Neutrophil (primary cell): ENCODE measurements at regions not wholly inside any gene's neighbourhood (a gene's known extent, or its start where the extent isn't known, plus 50 kb on each side); places are given as distances from the start of the nearest gene placed in this dataset.

ENCODE experiments used
- H3K27ac ChIP-seq: fragments of 200-600 bp; sonication (generic); 2 replicates; pipeline ENCODE4 v1.5.1; 2016; ENCODE audit warnings: mild to moderate bottlenecking, moderate library complexity
- H3K27me3 ChIP-seq: fragments of 200-600 bp; sonication (generic); 2 replicates; pipeline ENCODE4 v1.6.0; 2016; ENCODE audit warnings: mild to moderate bottlenecking
- H3K36me3 ChIP-seq: fragments of 200-600 bp; sonication (generic); 2 replicates; pipeline ENCODE4 v1.5.1; 2017
- H3K4me1 ChIP-seq, 2 experiments: fragments of 200-600 bp in 1 of 2; sonication (generic) in 1 of 2; 1 replicate in 1 of 2; 2 replicates in 1 of 2; pipeline versions ENCODE4 v1.5.1 to v1.6.1; 2013 to 2016; ENCODE audit warnings: low read depth in 1 of 2, low read length in 1 of 2, mild to moderate bottlenecking in 1 of 2, moderate library complexity in 1 of 2; ENCODE audit not compliant: control insufficient read depth in 1 of 2, insufficient read depth in 1 of 2
- H3K4me3 ChIP-seq, 2 experiments: fragments of 200-600 bp in 1 of 2; sonication (generic) in 1 of 2; 1 replicate in 1 of 2; 2 replicates in 1 of 2; pipeline ENCODE4 v1.5.1; 2013 to 2016; ENCODE audit warnings: low read depth in 1 of 2, low read length in 1 of 2, mild to moderate bottlenecking in 1 of 2, moderate library complexity in 1 of 2
- H3K9me3 ChIP-seq: fragments of 200-600 bp; sonication (generic); 2 replicates; pipeline ENCODE4 v1.5.1; 2016
- CTCF ChIP-seq: fragments of 200-600 bp; sonication (generic); IDR thresholded peaks from 2 replicates; pipeline ENCODE4 v1.5.1; 2016; ENCODE audit warnings: antibody characterized with exemption

DNA sequence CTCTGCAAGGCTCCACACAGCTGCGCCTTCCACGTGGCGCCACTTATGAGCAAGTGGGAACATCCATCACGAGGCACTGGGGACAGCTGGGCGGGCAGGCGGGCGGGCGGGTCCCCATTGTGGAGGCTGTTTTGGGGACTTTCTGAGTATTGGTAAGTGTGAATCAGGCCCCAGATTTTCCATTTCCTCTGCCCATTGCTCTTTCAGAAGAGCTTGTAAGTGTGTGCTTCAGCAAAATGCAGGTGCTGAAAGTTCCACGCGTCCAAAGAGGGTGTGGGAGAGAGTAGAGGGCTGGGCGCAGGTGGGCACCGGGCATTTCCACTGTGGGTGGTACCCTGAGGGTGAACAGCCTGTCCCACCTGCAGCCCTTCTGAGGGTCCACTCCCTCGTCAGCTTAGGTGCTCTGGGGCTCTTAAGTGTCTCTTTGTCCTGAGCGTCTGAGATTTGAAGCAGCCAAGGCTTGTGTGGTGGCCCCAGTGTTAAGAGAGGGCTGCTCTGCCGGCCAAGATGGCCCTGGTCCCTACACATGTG, 177.1 kb downstream of the RPLP1 start:
- peaks cover 42 to 44% of the 10 kb centered on the region in 2 experiments for H3K4me1 ChIP-seq
- H3K27ac ChIP-seq: no peak overlapping the region
- H3K36me3 ChIP-seq: no peaks in the 10 kb centered on the region
- H3K4me3 ChIP-seq: no peak overlapping the region
- no peak for TF ChIP-seq CTCF
- H3K9me3 ChIP-seq: no peaks in the 10 kb centered on the region
- H3K27me3 ChIP-seq: no peaks in the 10 kb centered on the region

DNA sequence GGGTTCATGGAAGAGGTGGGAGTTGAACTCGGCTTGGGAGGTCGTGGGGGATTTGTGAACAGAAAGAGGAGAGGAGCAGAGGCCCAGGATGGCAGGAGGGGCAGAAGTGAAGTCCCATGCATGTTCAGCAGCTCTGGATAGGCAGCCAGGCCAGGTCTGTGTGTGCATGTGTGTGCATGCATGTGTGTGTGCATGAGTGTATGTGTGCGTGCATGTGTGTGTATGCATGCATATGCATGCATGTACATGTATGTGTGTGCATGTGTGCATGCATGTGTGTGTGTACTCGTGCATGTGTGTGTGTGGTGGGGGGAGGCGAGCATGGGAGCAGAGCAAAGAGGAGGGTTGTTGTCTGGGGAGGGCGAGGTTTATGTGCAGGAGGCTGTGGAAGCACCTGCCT, 178.4 kb downstream of the RPLP1 start:
- no peak for TF ChIP-seq CTCF
- Histone ChIP-seq H3K36me3 (no peaks in the 10 kb centered on the region), H3K4me3 (no peak overlapping the region), H3K4me1 (peaks cover 29 to 30% of the 10 kb centered on the region in 2 experiments), H3K27me3 (no peaks in the 10 kb centered on the region), H3K27ac (no peak overlapping the region), H3K9me3 (no peaks in the 10 kb centered on the region)

DNA sequence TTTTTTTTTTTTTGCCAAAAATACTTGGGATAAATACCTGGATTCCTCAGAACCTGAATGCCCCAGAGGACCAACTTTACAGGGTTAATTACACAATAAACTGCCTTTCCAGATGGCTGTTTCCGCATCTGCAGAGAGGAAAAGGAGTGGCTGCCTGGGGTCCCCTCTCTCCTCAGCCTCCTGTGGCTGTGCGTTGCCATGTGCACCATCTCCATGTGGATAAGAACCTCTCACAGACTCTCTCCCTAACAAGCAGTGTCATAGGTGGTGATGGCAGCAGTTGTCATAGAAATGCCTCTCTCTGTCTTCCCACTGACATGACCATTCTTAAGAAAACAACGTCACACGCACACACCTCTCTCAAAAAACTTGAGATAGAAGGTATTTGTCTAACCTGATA, 179.4 kb downstream of the RPLP1 start:
- Histone ChIP-seq H3K4me3 (no peak overlapping the region), H3K27me3 (no peaks in the 10 kb centered on the region), H3K4me1 (peaks cover 20 to 21% of the 10 kb centered on the region in 2 experiments), H3K27ac (no peak overlapping the region), H3K36me3 (no peaks in the 10 kb centered on the region), H3K9me3 (no peaks in the 10 kb centered on the region)
- TF ChIP-seq CTCF: no peak

DNA sequence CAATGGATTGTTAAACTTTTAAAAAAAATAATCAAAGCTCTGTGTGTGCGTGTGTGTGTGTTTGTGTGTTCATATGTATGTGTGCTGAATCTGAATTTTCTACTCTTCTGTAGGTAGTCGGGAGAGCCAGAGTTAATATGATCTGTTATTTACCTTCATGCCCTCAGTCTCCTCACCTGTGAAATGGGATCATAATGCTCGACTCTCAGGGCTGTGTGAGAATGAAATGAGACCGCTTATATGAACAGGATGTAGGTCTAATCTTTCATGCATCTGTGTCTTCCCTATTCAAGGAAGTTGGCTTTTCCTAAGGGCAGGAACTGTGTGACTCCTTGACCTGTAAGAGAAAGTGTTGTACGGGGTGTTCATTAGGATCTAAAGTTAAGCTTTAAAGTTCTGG, 182.2 kb downstream of the RPLP1 start:
- H3K4me3 ChIP-seq: no peak overlapping the region
- no peaks in the 10 kb centered on the region for H3K27me3 ChIP-seq
- no peak overlapping the region for H3K27ac ChIP-seq
- no peaks in the 10 kb centered on the region for H3K36me3 ChIP-seq
- no peaks in the 10 kb centered on the region for H3K9me3 ChIP-seq
- no peak for TF ChIP-seq CTCF
- H3K4me1 ChIP-seq: peaks cover 11 to 12% of the 10 kb centered on the region in 2 experiments

- H3K27me3 ChIP-seq: no peaks in the 10 kb centered on the region
- TF ChIP-seq CTCF: no peak
- H3K36me3 ChIP-seq: no peaks in the 10 kb centered on the region
- no peak overlapping the region for H3K27ac ChIP-seq
- no peaks in the 10 kb centered on the region for H3K9me3 ChIP-seq
- H3K4me3 ChIP-seq: no peak overlapping the region
- H3K4me1 ChIP-seq: peaks cover 8% of the 10 kb centered on the region in 2 experiments
Measured at GRCh38 chr15:69636169-69636915, 183.7 kb downstream of the RPLP1 start.
